ENCODE measurements at regions not wholly inside any gene's neighbourhood (a gene's known extent, or its start where the extent isn't known, plus 50 kb on each side); places are given as distances from the start of the nearest gene placed in this dataset.

DNA sequence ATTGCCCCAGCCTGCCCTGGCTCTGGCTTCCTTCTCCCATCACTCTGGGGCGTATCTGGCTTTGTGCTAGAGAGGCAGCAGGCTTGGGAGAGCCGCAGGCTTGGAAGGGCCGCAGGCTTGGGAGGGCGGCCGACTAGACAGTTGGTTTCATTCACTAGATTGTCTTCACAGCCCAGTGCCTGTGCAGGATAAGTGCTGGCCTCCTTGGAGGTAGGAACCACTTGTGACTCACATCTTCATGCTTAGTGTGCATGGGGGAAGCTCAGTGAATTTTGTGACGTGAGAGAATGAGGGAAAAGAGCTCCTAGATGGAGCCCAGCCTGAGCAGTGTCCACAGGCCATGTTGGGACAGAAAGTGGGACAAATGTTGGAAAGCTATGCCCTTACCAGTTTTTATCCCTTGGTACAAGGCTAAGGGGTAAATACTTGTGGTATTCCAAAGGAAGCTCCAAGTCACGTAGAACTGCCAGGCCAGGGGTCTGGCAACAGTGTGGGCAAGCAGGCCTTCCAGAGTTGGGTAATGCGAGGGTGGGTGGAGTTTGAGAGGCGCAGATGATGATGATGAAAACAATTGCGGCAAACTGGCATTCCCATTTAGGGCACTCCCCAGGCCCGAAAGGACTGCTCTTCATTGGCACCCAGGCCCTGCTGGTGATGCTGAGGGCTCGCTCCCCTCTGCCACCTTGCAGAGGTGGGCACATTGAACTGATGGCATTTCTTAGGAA, 100.1 kb downstream of the DDX1 start:
- H2AFZ ChIP-seq (ENCODE audit: low read length): no peak overlapping the region
- no peak overlapping the region for H3K27ac ChIP-seq (ENCODE audit: low read length)
- no peaks in the 10 kb centered on the region for H4K20me1 ChIP-seq (ENCODE audit: insufficient read depth, low read length)
- H3K36me3 ChIP-seq (replicated peaks; ENCODE audit: insufficient read depth, low read length): no peaks in the 10 kb centered on the region
- no peaks in the 10 kb centered on the region for H3K79me2 ChIP-seq (ENCODE audit: low read length)
- no peaks in the 10 kb centered on the region for H3K27me3 ChIP-seq (replicated peaks; ENCODE audit: insufficient read depth, low read length)
- H3K9ac ChIP-seq (ENCODE audit: low read length): no peak overlapping the region
- H3K4me1 ChIP-seq (ENCODE audit: low read length): no peaks in the 10 kb centered on the region
- H3K4me2 ChIP-seq (ENCODE audit: low read depth, low read length): no peak overlapping the region
- H3K4me3 ChIP-seq (ENCODE audit: low read length): no peak overlapping the region
- no peaks in the 10 kb centered on the region for H3F3A ChIP-seq (ENCODE audit: insufficient read depth, low read length)
- TF ChIP-seq CTCF (IDR thresholded peaks at IDR 0.05; ENCODE audit: low read length) (no peak), EZH2 (optimal IDR thresholded peaks at IDR 0.05; ENCODE audit: low read depth, low read length) (no peak), EZH2phosphoT487 (IDR thresholded peaks at IDR 0.05; ENCODE audit: low read length) (no peak)
- no peaks in the 10 kb centered on the region for H3K9me2 ChIP-seq (replicated peaks; ENCODE audit: insufficient read depth, low read length)
- no peak for DNase-seq
- H3K9me3 ChIP-seq (replicated peaks; ENCODE audit: insufficient read depth, low read length): no peaks in the 10 kb centered on the region

GRCh38 chr2:15692551-15693377, 101.1 kb downstream of the DDX1 start:
- no peak overlapping the region for H3K27ac ChIP-seq (ENCODE audit: low read length)
- DNase-seq: no peak
- no peaks in the 10 kb centered on the region for H3K4me1 ChIP-seq (ENCODE audit: low read length)
- no peaks in the 10 kb centered on the region for H3K36me3 ChIP-seq (replicated peaks; ENCODE audit: insufficient read depth, low read length)
- no peak overlapping the region for H3K9ac ChIP-seq (ENCODE audit: low read length)
- no peaks in the 10 kb centered on the region for H3K9me2 ChIP-seq (replicated peaks; ENCODE audit: insufficient read depth, low read length)
- no peak overlapping the region for H2AFZ ChIP-seq (ENCODE audit: low read length)
- H3K4me2 ChIP-seq (ENCODE audit: low read depth, low read length): no peak overlapping the region
- no peaks in the 10 kb centered on the region for H3F3A ChIP-seq (ENCODE audit: insufficient read depth, low read length)
- H3K9me3 ChIP-seq (replicated peaks; ENCODE audit: insufficient read depth, low read length): no peaks in the 10 kb centered on the region
- no peak for TF ChIP-seq EZH2 (optimal IDR thresholded peaks at IDR 0.05; ENCODE audit: low read depth, low read length)
- no peak for TF ChIP-seq CTCF (IDR thresholded peaks at IDR 0.05; ENCODE audit: low read length)
- no peak for TF ChIP-seq EZH2phosphoT487 (IDR thresholded peaks at IDR 0.05; ENCODE audit: low read length)
- no peaks in the 10 kb centered on the region for H3K27me3 ChIP-seq (replicated peaks; ENCODE audit: insufficient read depth, low read length)
- H3K79me2 ChIP-seq (ENCODE audit: low read length): no peaks in the 10 kb centered on the region
- H3K4me3 ChIP-seq (ENCODE audit: low read length): no peak overlapping the region
- no peaks in the 10 kb centered on the region for H4K20me1 ChIP-seq (ENCODE audit: insufficient read depth, low read length)

GRCh38 chr2:15693382-15693781, 101.7 kb downstream of the DDX1 start:
- Histone ChIP-seq H3K4me1 (ENCODE audit: low read length) (no peaks in the 10 kb centered on the region), H3K27ac (ENCODE audit: low read length) (no peak overlapping the region), H3K4me2 (ENCODE audit: low read depth, low read length) (no peak overlapping the region), H3K4me3 (ENCODE audit: low read length) (no peak overlapping the region), H3K9me3 (replicated peaks; ENCODE audit: insufficient read depth, low read length) (no peaks in the 10 kb centered on the region), H3K9me2 (replicated peaks; ENCODE audit: insufficient read depth, low read length) (no peaks in the 10 kb centered on the region), H3K36me3 (replicated peaks; ENCODE audit: insufficient read depth, low read length) (no peaks in the 10 kb centered on the region), H2AFZ (ENCODE audit: low read length) (no peak overlapping the region), H3K27me3 (replicated peaks; ENCODE audit: insufficient read depth, low read length) (no peaks in the 10 kb centered on the region), H3K9ac (ENCODE audit: low read length) (no peak overlapping the region), H3F3A (ENCODE audit: insufficient read depth, low read length) (no peaks in the 10 kb centered on the region), H4K20me1 (ENCODE audit: insufficient read depth, low read length) (no peaks in the 10 kb centered on the region), H3K79me2 (ENCODE audit: low read length) (no peaks in the 10 kb centered on the region)
- DNase-seq: no peak
- TF ChIP-seq EZH2phosphoT487 (IDR thresholded peaks at IDR 0.05; ENCODE audit: low read length): no peak
- TF ChIP-seq EZH2 (optimal IDR thresholded peaks at IDR 0.05; ENCODE audit: low read depth, low read length): no peak
- no peak for TF ChIP-seq CTCF (IDR thresholded peaks at IDR 0.05; ENCODE audit: low read length)
